Urinary bladder (tissue), 3 donors: ENCODE measurements at regions not wholly inside any gene's neighbourhood (a gene's known extent, or its start where the extent isn't known, plus 50 kb on each side); places are given as distances from the start of the nearest gene placed in this dataset.

Source experiments
- DNase-seq: peaks from one replicate; pipeline ENCODE4 v3.0.0-alpha.2; 2015; ENCODE audit errors: extremely low spot score
- H3K27ac ChIP-seq: one replicate; pipeline ENCODE4 v1.5.1; 2013; ENCODE audit warnings: low read depth, mild to moderate bottlenecking, moderate library complexity
- H3K36me3 ChIP-seq: one replicate; pipeline ENCODE4 v1.6.1; 2013; ENCODE audit warnings: mild to moderate bottlenecking, moderate library complexity; ENCODE audit not compliant: insufficient read depth
- H3K4me1 ChIP-seq: one replicate; pipeline ENCODE4 v1.6.1; 2013; ENCODE audit warnings: mild to moderate bottlenecking, moderate library complexity; ENCODE audit not compliant: insufficient read depth
- H3K4me3 ChIP-seq: one replicate; pipeline ENCODE4 v1.5.1; 2013; ENCODE audit warnings: low read depth, low read length
- WGBS: extraction: QIAGEN DNeasy Blood & Tissue Kit; methylation state at CpG from one replicate; pipeline ENCODE4 v1.1.7; 2013; 5-methylcytosine and 5-hydroxymethylcytosine counted together
- donor health status: healthy with polysubstance abuse.
- donor health status: healthy.

DNA sequence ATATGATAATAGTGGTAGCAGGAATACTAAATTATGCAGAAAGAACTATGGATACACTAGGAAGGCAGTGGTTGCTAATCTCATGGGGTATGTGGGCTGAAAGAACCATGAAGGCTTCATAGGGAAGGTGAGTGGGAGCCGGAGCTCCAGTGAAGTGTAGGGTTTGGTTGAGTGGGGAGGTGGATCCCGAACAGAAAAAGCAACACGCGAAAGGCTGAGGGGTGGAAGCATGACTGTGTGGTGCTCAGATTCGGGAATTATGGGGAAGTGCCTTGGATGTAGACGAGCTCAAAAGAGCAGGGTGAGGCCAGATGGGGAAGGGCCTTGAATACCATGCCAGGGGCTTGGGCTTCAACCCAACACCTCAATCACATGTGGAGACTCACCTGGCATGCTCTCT lies 715.1 kb downstream of the TYW1 start:
- Histone ChIP-seq H3K27ac (no peak overlapping the region), H3K36me3 (no peaks in the 10 kb centered on the region), H3K4me1 (no peaks in the 10 kb centered on the region), H3K4me3 (no peak overlapping the region)
- DNase-seq = no peak
- WGBS = 76% methylated on average over 6 of the region's 6 CpGs

DNA sequence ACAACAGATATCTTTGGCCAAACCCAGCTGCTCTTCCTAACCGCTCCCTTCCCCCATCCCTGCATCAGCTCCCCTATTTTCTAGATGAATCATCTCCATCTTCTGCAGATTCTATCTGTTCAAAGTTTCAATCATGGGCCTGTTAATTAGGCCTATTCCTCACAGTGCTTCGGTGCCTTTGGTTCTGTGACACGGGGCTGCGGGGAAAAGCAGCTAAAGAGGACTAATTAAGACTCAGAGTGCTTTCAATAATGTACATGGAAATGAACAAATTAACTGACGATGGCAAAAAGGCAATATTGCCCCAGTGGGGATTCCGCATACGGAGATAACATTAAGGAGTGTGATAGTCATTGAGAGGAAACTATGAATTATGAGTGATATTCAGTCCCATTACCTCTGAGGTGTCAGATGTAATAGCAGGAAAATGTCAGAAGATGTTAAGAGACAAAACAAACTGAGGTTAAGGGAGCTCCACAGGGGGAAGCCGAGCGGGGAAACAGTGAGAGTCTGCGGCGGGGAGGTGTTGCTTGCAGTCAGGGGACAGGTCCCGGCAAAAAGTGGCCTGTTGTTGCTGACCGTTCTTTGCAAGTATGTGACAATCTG lies 716.9 kb downstream of the TYW1 start:
- 77% methylated on average over 13 of the region's 13 CpGs for WGBS

DNA sequence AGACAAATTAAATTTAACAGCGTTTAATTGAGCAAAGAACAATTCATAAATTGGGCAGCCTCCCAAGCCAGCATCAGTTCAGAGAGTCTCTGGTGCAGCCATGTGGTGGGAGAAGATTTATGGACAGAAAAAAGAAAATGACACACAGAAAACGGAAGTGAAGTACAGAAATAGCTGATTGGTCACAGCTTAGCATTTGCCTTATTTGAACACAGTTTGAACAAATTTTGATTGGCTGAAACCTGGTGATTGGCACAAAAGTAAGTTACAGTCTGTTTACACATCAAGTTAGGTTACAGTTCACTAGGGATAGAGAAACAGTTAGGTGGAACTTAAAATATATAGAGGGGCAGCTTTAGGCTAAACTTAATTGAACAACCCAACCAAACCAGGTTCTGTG lies 720.1 kb downstream of the TYW1 start:
- H3K36me3 ChIP-seq = no peaks in the 10 kb centered on the region
- DNase-seq = no peak
- WGBS = 55% methylated on average over 2 of the region's 2 CpGs
- no peak overlapping the region for H3K4me3 ChIP-seq
- H3K4me1 ChIP-seq = no peaks in the 10 kb centered on the region
- H3K27ac ChIP-seq = no peak overlapping the region

More for the DNA sequence above, 716.9 kb downstream of the TYW1 start:
- Histone ChIP-seq H3K4me1 (no peaks in the 10 kb centered on the region), H3K27ac (no peak overlapping the region), H3K4me3 (no peak overlapping the region), H3K36me3 (no peaks in the 10 kb centered on the region)
- no peak for DNase-seq

DNA sequence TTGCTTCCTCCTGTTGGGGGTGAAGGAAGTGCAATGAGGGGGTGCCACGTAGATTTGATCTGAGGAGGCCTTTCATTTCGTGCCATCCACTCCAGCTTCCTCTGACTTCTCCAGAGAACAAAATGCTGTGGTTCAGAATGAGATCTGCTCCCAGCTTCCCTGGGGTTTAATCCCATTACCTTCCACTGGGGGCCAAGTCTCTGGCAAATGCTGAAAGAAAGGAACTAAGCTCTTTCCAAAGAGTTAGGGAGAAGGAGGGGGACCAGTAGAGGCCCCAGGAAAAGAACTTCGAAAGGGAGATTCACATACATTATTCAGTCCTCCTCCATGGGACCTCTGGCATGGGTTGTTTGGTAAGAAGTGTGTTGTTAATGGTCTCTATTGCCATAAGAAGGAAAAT lies 727.0 kb downstream of the TYW1 start:
- Histone ChIP-seq H3K27ac (no peak overlapping the region), H3K4me3 (no peak overlapping the region), H3K36me3 (no peaks in the 10 kb centered on the region), H3K4me1 (no peaks in the 10 kb centered on the region)
- 56% methylated on average over 3 of the region's 3 CpGs for WGBS
- no peak for DNase-seq

DNA sequence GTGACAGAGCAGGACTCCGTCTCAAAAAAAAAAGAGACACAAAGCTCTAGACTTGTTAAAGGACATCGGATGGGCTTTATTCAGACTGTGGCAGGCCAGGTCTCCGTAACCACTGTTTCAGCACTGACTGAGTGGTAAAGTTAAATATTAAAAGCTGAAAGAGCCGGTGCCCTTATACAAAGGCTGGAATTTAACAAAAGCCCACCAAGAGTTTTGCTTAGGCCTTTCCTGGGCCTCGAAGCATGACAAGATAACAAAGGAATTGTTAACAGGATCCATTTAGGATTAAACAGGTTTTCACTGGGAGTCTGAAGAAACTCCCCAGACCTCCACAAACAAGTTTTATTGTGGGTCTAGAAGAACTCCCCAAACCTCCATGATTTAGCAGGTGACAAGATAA lies 727.8 kb downstream of the TYW1 start:
- WGBS = 63% methylated on average over 5 of the region's 5 CpGs
- Histone ChIP-seq H3K36me3 (no peaks in the 10 kb centered on the region), H3K27ac (no peak overlapping the region), H3K4me3 (no peak overlapping the region), H3K4me1 (no peaks in the 10 kb centered on the region)
- no peak for DNase-seq

DNA sequence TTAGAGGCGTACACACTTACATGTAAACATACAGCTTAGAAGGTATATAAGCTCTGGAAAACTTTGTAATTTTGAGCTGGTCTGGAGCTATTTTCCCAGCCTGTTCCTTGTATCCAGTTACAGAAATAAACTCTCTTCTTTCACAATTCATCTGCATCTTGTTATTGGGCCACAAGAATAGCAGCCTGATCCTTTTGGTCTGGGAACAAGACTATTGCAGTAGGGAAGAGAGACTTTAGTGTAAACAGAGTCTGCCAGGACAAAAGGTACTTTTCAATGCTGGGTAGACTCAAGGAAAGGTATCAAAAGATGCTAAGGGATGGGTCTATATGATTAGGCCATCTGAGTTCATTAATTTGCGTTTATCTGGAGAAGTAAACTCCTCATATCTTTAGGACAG lies 728.3 kb downstream of the TYW1 start:
- no peak overlapping the region for H3K4me3 ChIP-seq
- no peak for DNase-seq
- WGBS = 67% methylated on average over 2 of the region's 2 CpGs

DNA sequence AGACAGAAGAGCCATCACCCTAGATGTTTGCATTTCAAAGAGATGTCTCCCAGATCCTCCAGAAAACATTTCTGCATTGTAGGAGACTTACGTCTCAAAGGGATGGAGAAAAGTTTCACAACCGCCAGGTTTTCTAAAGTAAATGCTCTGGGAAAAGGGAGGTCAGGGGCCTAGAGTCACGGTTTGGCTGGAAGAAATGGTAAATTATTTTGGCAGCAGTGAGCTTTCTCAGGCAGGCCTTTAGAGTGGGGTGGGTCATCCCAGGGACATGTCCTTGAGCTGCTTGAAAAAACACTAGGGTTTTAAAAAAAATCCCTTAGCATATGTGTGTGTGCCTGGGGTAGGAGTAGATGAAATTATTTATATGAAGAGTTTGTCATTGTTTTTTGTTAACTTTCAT lies 728.8 kb downstream of the TYW1 start:
- Histone ChIP-seq H3K27ac (no peak overlapping the region), H3K4me1 (no peaks in the 10 kb centered on the region)
- WGBS = 55% methylated on average over 3 of the region's 3 CpGs

More for the DNA sequence above, 728.3 kb downstream of the TYW1 start:
- Histone ChIP-seq H3K4me1 (no peaks in the 10 kb centered on the region), H3K27ac (no peak overlapping the region), H3K36me3 (no peaks in the 10 kb centered on the region)

DNA sequence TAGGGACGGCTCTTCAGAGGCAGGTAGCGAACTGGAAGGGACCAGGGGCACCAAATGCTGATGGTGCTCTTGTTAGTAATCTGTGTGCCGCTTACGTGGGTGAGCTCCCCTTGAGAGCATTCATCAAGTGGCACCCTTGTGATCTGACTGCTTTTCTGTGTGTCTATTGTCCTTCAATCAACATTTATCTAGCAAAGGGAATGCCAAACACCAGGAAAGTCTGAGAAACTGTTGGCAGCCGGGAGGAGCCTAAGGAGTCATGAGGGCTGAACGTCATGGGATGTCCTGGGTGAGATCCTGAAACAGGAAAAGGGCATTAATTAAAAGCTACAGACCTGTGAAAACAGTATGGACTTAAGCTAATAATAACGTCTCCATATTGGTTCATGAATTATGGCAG lies 733.1 kb downstream of the TYW1 start:
- Histone ChIP-seq H3K4me3 (no peak overlapping the region), H3K27ac (no peak overlapping the region), H3K36me3 (no peaks in the 10 kb centered on the region), H3K4me1 (no peaks in the 10 kb centered on the region)
- DNase-seq = no peak
- WGBS = 72% methylated on average over 7 of the region's 7 CpGs

More for the DNA sequence above, 728.8 kb downstream of the TYW1 start:
- Histone ChIP-seq H3K4me3 (no peak overlapping the region), H3K36me3 (no peaks in the 10 kb centered on the region)
- DNase-seq = no peak

DNA sequence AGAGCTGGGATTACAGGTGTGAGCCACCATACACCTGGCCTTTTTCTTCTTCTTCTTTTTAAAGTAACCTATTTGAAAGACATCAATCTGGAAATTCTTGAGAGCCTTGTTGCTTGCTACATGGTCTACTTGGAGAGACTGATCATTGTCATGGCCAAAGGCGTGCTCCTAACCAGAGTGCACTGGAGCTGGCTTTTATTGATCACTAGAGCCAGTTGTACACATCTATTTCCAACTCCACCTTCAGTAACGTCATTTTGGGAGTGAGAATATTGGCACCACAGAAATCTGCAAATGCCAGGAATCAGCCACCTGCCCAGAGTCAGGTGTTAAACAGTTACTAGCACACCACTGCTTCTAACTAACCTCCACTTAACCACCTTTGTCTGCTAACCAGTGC lies 735.1 kb downstream of the TYW1 start:
- WGBS = 81% methylated on average over 2 of the region's 2 CpGs

DNA sequence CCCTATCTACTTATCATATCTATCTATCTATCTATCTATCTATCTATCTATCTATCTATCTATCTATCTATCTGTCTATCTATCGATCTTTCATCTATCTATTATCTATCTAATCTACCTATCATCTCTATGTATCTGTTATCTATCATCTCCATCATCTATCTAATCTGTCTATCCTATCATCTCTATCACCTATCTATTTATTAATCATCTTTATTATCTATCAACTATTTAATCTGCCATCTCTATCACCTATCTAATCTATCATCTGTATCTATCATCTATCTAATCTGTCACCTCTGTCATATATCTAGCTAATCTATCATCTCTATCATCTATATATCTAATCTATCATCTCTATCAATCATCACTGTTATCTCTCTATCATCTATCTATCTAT lies 736.3 kb downstream of the TYW1 start:
- no peak for DNase-seq
- H3K4me1 ChIP-seq = no peaks in the 10 kb centered on the region
- no peaks in the 10 kb centered on the region for H3K36me3 ChIP-seq
- no peak overlapping the region for H3K4me3 ChIP-seq
- WGBS = 47% methylated on average over 1 of the region's 1 CpG
- H3K27ac ChIP-seq = no peak overlapping the region

More for the DNA sequence above, 735.1 kb downstream of the TYW1 start:
- Histone ChIP-seq H3K4me1 (no peaks in the 10 kb centered on the region), H3K4me3 (no peak overlapping the region), H3K27ac (no peak overlapping the region), H3K36me3 (no peaks in the 10 kb centered on the region)
- no peak for DNase-seq

DNA sequence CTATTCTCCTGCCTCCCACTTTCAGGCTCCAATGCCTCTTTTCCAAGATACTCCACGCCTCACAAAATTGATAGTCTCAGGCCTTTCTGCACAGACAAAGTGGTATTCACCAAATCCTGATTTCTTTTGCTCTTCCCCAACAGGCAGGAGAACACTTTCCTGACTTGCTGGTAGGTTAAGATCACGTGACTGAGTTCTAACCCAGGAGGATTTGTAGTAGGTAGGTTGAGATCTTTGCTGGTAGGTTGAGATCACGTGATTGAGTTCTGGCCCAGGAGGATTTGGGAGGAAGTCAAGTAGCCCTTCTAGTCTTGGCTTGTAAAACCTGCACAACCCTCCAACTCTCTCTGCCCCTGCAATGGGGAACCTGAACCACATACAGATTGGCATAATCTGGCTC lies 741.5 kb downstream of the TYW1 start:
- WGBS = 87% methylated on average over 3 of the region's 3 CpGs
- no peaks in the 10 kb centered on the region for H3K4me1 ChIP-seq
- no peak overlapping the region for H3K27ac ChIP-seq
- H3K4me3 ChIP-seq = no peak overlapping the region
- no peaks in the 10 kb centered on the region for H3K36me3 ChIP-seq
- DNase-seq = no peak

DNA sequence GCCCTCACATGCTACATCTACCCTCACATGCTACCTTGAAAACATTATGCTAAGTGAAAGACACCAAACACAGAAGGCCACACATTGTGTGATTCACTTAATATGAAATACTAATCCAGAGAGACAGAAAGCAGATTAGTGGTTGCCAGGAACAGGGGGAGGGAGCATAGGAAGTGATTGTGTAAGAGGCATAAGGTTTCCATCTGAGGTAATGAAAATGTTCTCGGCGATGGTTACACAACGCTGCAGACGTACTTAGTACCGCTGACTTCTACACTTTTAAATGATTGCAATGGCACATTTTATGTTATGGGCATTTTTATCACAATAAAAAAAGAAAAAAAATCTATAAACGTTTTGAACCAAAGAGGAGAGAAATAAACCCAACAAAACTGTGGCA lies 742.3 kb downstream of the TYW1 start:
- no peaks in the 10 kb centered on the region for H3K4me1 ChIP-seq
- WGBS = 23% methylated on average over 6 of the region's 6 CpGs
- DNase-seq = peak; percentile 26
- H3K27ac ChIP-seq = no peak overlapping the region
- no peaks in the 10 kb centered on the region for H3K36me3 ChIP-seq
- H3K4me3 ChIP-seq = no peak overlapping the region

DNA sequence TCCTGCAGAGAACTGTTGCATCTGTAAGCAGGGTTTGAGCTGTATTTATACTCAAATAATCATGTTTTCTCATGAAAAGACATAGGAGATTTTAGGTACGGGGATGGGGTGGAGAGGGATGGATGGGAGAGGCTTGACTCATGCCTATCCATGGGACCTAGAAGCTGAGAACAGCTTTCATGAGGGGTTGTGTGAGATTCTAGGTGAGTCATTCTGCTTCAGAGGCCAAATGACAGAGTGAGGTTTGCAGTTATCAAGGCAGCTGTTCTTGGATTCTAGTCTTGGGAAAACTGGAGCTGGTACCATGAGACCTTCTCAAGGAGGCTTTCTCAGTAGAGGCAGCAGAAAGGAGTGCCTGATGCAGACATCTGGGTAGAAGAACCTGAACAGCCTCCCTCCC lies 746.9 kb downstream of the TYW1 start:
- DNase-seq = no peak
- Histone ChIP-seq H3K4me1 (no peaks in the 10 kb centered on the region), H3K36me3 (no peaks in the 10 kb centered on the region), H3K4me3 (no peak overlapping the region), H3K27ac (no peak overlapping the region)
- 91% methylated on average over 1 of the region's 1 CpG for WGBS

DNA sequence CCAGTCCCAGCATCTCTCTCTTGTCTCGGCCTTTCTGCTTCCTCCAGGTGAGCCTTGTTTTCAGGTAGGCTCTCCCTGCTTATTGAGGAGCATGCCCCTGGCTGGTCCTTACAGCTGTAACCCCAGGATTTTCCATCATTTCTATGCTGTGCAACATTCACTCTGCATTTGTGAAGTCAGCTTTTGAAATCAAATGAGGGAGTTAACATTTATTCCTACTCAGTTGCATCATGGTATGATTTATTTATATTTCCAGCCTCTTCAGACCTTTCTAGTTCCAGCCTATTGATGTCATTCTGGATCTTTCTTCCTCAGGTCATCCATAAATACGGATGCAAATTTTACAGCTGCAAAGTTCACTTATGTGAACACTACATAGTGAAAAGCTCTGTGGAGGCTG lies 755.6 kb downstream of the TYW1 start:
- DNase-seq = no peak
- H3K4me3 ChIP-seq = no peak overlapping the region
- 67% methylated on average over 2 of the region's 2 CpGs for WGBS
- H3K27ac ChIP-seq = no peak overlapping the region
- H3K4me1 ChIP-seq = no peaks in the 10 kb centered on the region
- no peaks in the 10 kb centered on the region for H3K36me3 ChIP-seq

DNA sequence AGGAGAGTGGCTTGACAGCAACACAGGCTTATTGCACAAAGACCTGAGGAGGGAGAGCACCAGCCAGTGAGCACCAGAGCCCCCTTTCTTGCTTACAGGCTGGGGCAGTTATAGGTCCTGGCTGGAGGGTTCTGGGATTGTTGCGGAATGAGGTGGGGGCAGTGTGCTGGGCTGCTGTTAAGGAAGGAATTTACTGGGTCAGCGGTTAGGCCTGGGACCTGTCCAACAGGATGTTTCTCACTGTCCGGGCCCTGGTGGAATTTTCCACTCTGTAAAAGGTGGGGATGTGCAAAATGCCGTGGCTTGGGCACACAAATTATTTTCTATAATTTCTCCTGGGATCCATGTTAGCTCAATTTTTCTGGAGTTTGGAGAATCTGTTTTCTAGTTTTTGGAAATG lies 757.3 kb downstream of the TYW1 start:
- no peak for DNase-seq
- 55% methylated on average over 4 of the region's 4 CpGs for WGBS
- Histone ChIP-seq H3K4me3 (no peak overlapping the region), H3K27ac (no peak overlapping the region), H3K4me1 (no peaks in the 10 kb centered on the region), H3K36me3 (no peaks in the 10 kb centered on the region)
